ENCODE measurements at regions not wholly inside any gene's neighbourhood (a gene's known extent, or its start where the extent isn't known, plus 50 kb on each side); places are given as distances from the start of the nearest gene placed in this dataset.

- Histone ChIP-seq H3K36me3 (no peaks in the 10 kb centered on the region), H3K27me3 (no peaks in the 10 kb centered on the region), H3K9me3 (no peaks in the 10 kb centered on the region), H3K4me3 (no peak overlapping the region), H3K27ac (no peak overlapping the region), H3K4me1 (no peaks in the 10 kb centered on the region)
- no peak for DNase-seq (ENCODE audit: low spot score in 2 of 2)
- intact Hi-C loops (cut with DNase I; ENCODE audit: low total_unique reads): no loop called here
- TF ChIP-seq POLR2A (IDR thresholded peaks at IDR 0.05) (no peak), CTCF (IDR thresholded peaks at IDR 0.05) (no peak)
Observed at GRCh38 chr1:81577004-81577697, 223.6 kb upstream of the ADGRL2 start.

- TF ChIP-seq POLR2A (IDR thresholded peaks at IDR 0.05) (no peak), CTCF (IDR thresholded peaks at IDR 0.05) (no peak), POLR2AphosphoS5 (IDR thresholded peaks at IDR 0.05) (no peak)
- DNase-seq (ENCODE audit: low spot score in 2 of 2): no peak
- Histone ChIP-seq H3K27ac (no peak overlapping the region), H3K4me1 (no peaks in the 10 kb centered on the region), H3K4me3 (no peak overlapping the region), H3K36me3 (no peaks in the 10 kb centered on the region), H3K27me3 (no peaks in the 10 kb centered on the region), H3K9me3 (no peaks in the 10 kb centered on the region)
- intact Hi-C loops (cut with DNase I; ENCODE audit: low total_unique reads): no loop called here
Observed at GRCh38 chr1:81574408-81574807, 226.3 kb upstream of the ADGRL2 start.

- no peaks in the 10 kb centered on the region for H3K27me3 ChIP-seq
- TF ChIP-seq CTCF (IDR thresholded peaks at IDR 0.05) (no peak), POLR2AphosphoS5 (IDR thresholded peaks at IDR 0.05) (no peak), POLR2A (IDR thresholded peaks at IDR 0.05) (no peak)
- H3K4me1 ChIP-seq: no peaks in the 10 kb centered on the region
- no peak overlapping the region for H3K27ac ChIP-seq
- H3K36me3 ChIP-seq: no peaks in the 10 kb centered on the region
- intact Hi-C loops (cut with DNase I; ENCODE audit: low total_unique reads): no loop called here
- DNase-seq (ENCODE audit: low spot score in 2 of 2): no peak
- H3K4me3 ChIP-seq: no peak overlapping the region
- no peaks in the 10 kb centered on the region for H3K9me3 ChIP-seq
Observed at GRCh38 chr1:81573458-81573857, 227.3 kb upstream of the ADGRL2 start.

GRCh38 chr1:81571946-81572345 is 228.8 kb upstream of the ADGRL2 start:
- H3K27ac ChIP-seq: no peak overlapping the region
- DNase-seq (ENCODE audit: low spot score in 2 of 2): no peak
- H3K4me1 ChIP-seq: no peaks in the 10 kb centered on the region
- H3K9me3 ChIP-seq: no peaks in the 10 kb centered on the region
- TF ChIP-seq CTCF (IDR thresholded peaks at IDR 0.05) (no peak), POLR2AphosphoS5 (IDR thresholded peaks at IDR 0.05) (no peak), POLR2A (IDR thresholded peaks at IDR 0.05) (no peak)
- no peaks in the 10 kb centered on the region for H3K36me3 ChIP-seq
- H3K4me3 ChIP-seq: no peak overlapping the region
- H3K27me3 ChIP-seq: no peaks in the 10 kb centered on the region
- intact Hi-C loops (cut with DNase I; ENCODE audit: low total_unique reads): no loop called here

GRCh38 chr1:81569761-81570160 is 231.0 kb upstream of the ADGRL2 start:
- intact Hi-C loops (cut with DNase I; ENCODE audit: low total_unique reads): no loop called here

More at GRCh38 chr1:81569761-81570160, 231.0 kb upstream of the ADGRL2 start:
- no peaks in the 10 kb centered on the region for H3K4me1 ChIP-seq
- no peaks in the 10 kb centered on the region for H3K27me3 ChIP-seq
- TF ChIP-seq POLR2A (IDR thresholded peaks at IDR 0.05) (no peak), CTCF (IDR thresholded peaks at IDR 0.05) (no peak), POLR2AphosphoS5 (IDR thresholded peaks at IDR 0.05) (no peak)
- DNase-seq (ENCODE audit: low spot score in 2 of 2): no peak
- H3K27ac ChIP-seq: no peak overlapping the region
- no peak overlapping the region for H3K4me3 ChIP-seq
- H3K36me3 ChIP-seq: no peaks in the 10 kb centered on the region
- H3K9me3 ChIP-seq: no peaks in the 10 kb centered on the region

Data from breast epithelium (tissue), 4 donors.